PC-9 (cell line): ENCODE measurements at regions not wholly inside any gene's neighbourhood (a gene's known extent, or its start where the extent isn't known, plus 50 kb on each side); places are given as distances from the start of the nearest gene placed in this dataset.
"Not testable (repeated sequence)": the region's sequence is repeated elsewhere in the genome, so short reads cannot be mapped to it uniquely, and the experiment has no call there.

Experiments used
- EZH2 ChIP-seq: fragments of 200-600 bp; sonication (generic); IDR thresholded peaks from 2 replicates; pipeline ENCODE4 v1.8.0; 2017; ENCODE audit warnings: antibody characterized with exemption, low read depth
- TF ChIP-seq, protein P1 (sequence below): fragments of 200-600 bp; sonication (generic); conservative IDR thresholded peaks from 2 replicates; pipeline ENCODE4 v1.6.1; 2017; ENCODE audit warnings: mixed run types, antibody characterized with exemption, mild to moderate bottlenecking, moderate library complexity

- TF ChIP-seq, protein P1, sequence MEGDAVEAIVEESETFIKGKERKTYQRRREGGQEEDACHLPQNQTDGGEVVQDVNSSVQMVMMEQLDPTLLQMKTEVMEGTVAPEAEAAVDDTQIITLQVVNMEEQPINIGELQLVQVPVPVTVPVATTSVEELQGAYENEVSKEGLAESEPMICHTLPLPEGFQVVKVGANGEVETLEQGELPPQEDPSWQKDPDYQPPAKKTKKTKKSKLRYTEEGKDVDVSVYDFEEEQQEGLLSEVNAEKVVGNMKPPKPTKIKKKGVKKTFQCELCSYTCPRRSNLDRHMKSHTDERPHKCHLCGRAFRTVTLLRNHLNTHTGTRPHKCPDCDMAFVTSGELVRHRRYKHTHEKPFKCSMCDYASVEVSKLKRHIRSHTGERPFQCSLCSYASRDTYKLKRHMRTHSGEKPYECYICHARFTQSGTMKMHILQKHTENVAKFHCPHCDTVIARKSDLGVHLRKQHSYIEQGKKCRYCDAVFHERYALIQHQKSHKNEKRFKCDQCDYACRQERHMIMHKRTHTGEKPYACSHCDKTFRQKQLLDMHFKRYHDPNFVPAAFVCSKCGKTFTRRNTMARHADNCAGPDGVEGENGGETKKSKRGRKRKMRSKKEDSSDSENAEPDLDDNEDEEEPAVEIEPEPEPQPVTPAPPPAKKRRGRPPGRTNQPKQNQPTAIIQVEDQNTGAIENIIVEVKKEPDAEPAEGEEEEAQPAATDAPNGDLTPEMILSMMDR: not testable (repeated sequence)
- TF ChIP-seq EZH2: not testable (repeated sequence)
Observed at GRCh38 chr1:224029286-224030025, 84.5 kb upstream of the FBXO28 start.
